CD4-positive, alpha-beta T cell treated with Interleukin-2 at 100 ng/mL for 4 hours (primary cell): ENCODE measurements at regions not wholly inside any gene's neighbourhood (a gene's known extent, or its start where the extent isn't known, plus 50 kb on each side); places are given as distances from the start of the nearest gene placed in this dataset.

Experiments
- DNase-seq: peaks from one replicate; pipeline ENCODE4 v3.0.0-alpha.2; 2020; ENCODE audit warnings: low spot score

- DNase-seq: no peak
Observed at GRCh38 chr15:37260255-37260654, 159.9 kb upstream of the MEIS2 start.

GRCh38 chr15:37261685-37262084 is 161.3 kb upstream of the MEIS2 start:
- no peak for DNase-seq

GRCh38 chr15:37262922-37263608 is 162.7 kb upstream of the MEIS2 start:
- DNase-seq: no peak

GRCh38 chr15:37289109-37289765 is 188.9 kb upstream of the MEIS2 start:
- DNase-seq: no peak

- DNase-seq: no peak
Observed at GRCh38 chr15:37291920-37292319, 191.6 kb upstream of the MEIS2 start.

GRCh38 chr15:37298271-37298670 is 197.9 kb upstream of the MEIS2 start:
- no peak for DNase-seq

GRCh38 chr15:37339437-37339836 is 239.1 kb upstream of the MEIS2 start:
- no peak for DNase-seq

- DNase-seq: no peak
Observed at GRCh38 chr15:37339856-37340255, 239.5 kb upstream of the MEIS2 start.

- DNase-seq: no peak
Observed at GRCh38 chr15:37340438-37340837, 240.1 kb upstream of the MEIS2 start.

- DNase-seq: no peak
Observed at GRCh38 chr15:37359101-37359892, 258.9 kb upstream of the MEIS2 start.

- DNase-seq: no peak
Observed at GRCh38 chr15:37359893-37360290, 259.5 kb upstream of the MEIS2 start.

- DNase-seq: no peak
Observed at GRCh38 chr15:37360724-37361123, 260.4 kb upstream of the MEIS2 start.

GRCh38 chr15:37361621-37362020 is 261.3 kb upstream of the MEIS2 start:
- no peak for DNase-seq

GRCh38 chr15:37362414-37362813 is 262.1 kb upstream of the MEIS2 start:
- DNase-seq: no peak

- no peak for DNase-seq
Observed at GRCh38 chr15:37368961-37369360, 268.6 kb upstream of the MEIS2 start.

GRCh38 chr15:37370941-37371340 is 270.6 kb upstream of the MEIS2 start:
- no peak for DNase-seq

GRCh38 chr15:37372064-37372463 is 271.7 kb upstream of the MEIS2 start:
- DNase-seq: no peak

GRCh38 chr15:37375519-37375918 is 275.2 kb upstream of the MEIS2 start:
- DNase-seq: no peak

- no peak for DNase-seq
Observed at GRCh38 chr15:37377428-37377827, 277.1 kb upstream of the MEIS2 start.

GRCh38 chr15:37394402-37395099 is 294.2 kb upstream of the MEIS2 start:
- no peak for DNase-seq

GRCh38 chr15:37395100-37395468 is 294.7 kb upstream of the MEIS2 start:
- no peak for DNase-seq

GRCh38 chr15:37397266-37398022 is 297.1 kb upstream of the MEIS2 start:
- DNase-seq: no peak
